IMR-90 (cell line): ENCODE measurements at regions not wholly inside any gene's neighbourhood (a gene's known extent, or its start where the extent isn't known, plus 50 kb on each side); places are given as distances from the start of the nearest gene placed in this dataset.

ENCODE experiments used
- ATAC-seq: fragments of 200-7000 bp; cut with Tn5 transposase; 2 replicates; pipeline ENCODE4 v1.9.1; 2020; ENCODE audit warnings: low read depth, mild to moderate bottlenecking, moderate library complexity
- BruUV-seq: library from RNA; stranded (reverse); fragments of 400-500 nt; replicated peaks from 2 replicates; lab custom pipeline; 2021; lab: Mats Ljungman, UMichigan
- CTCF ChIA-PET: fragments of 300-600 bp; formaldehyde crosslinking; extraction: SDS; loops from one replicate; lab custom pipeline; 2021; ENCODE audit warnings: antibody characterized with exemption; lab: Yijun Ruan, JAX
- POLR2A ChIA-PET: fragments of 300-600 bp; sonication (Branson Sonifier 250); formaldehyde crosslinking; loops from one replicate; lab custom pipeline; 2022; ENCODE audit warnings: antibody characterized with exemption; ENCODE audit not compliant: unreplicated experiment; lab: Charles Lee
- DNase-seq: peaks from one replicate; pipeline ENCODE4 v3.0.0; 2013
- H2AFZ ChIP-seq: replicated peaks from 2 replicates; pipeline ENCODE3; 2013; ENCODE audit warnings: low read length, mild to moderate bottlenecking; ENCODE audit not compliant: poor library complexity
- H2AK5ac ChIP-seq: 2 replicates; pipeline ENCODE4 v1.6.1; 2013; ENCODE audit warnings: low read depth, low read length, inconsistent platforms
- H2AK9ac ChIP-seq: replicated peaks from 2 replicates; pipeline ENCODE3; 2013; ENCODE audit warnings: mild to moderate bottlenecking, low read depth, low read length, moderate library complexity; ENCODE audit not compliant: poor library complexity
- H2BK120ac ChIP-seq: 2 replicates; pipeline ENCODE4 v1.6.1; 2013; ENCODE audit warnings: low read depth, low read length, inconsistent platforms
- H2BK15ac ChIP-seq: 3 replicates; pipeline ENCODE4 v1.6.1; 2013; ENCODE audit warnings: low read depth, low read length, inconsistent platforms
- H2BK20ac ChIP-seq: 2 replicates; pipeline ENCODE4 v1.6.1; 2013; ENCODE audit warnings: low read depth, mild to moderate bottlenecking, inconsistent platforms, low read length, moderate library complexity
- H2BK5ac ChIP-seq: 2 replicates; pipeline ENCODE4 v1.6.1; 2013; ENCODE audit warnings: mild to moderate bottlenecking, low read depth, low read length, inconsistent platforms; ENCODE audit not compliant: poor library complexity, severe bottlenecking
- H3K14ac ChIP-seq: replicated peaks from 2 replicates; pipeline ENCODE4 v1.6.1; 2013; ENCODE audit warnings: low read depth, low read length, inconsistent platforms
- H3K18ac ChIP-seq: 2 replicates; pipeline ENCODE4 v1.6.1; 2013; ENCODE audit warnings: low read depth, low read length, control low read depth
- H3K23ac ChIP-seq: 2 replicates; pipeline ENCODE4 v1.6.1; 2013; ENCODE audit warnings: low read depth, low read length, inconsistent platforms
- H3K27ac ChIP-seq: 2 replicates; pipeline ENCODE4 v1.5.1; 2013; ENCODE audit warnings: mild to moderate bottlenecking, control low read depth, low read length; ENCODE audit not compliant: insufficient read depth
- H3K27me3 ChIP-seq: 2 replicates; pipeline ENCODE4 v1.6.1; 2013; ENCODE audit warnings: low read length; ENCODE audit not compliant: control insufficient read depth, insufficient read depth
- H3K36me3 ChIP-seq: 2 replicates; pipeline ENCODE4 v1.6.1; 2013; ENCODE audit warnings: low read length, mixed read lengths; ENCODE audit not compliant: control insufficient read depth, insufficient read depth
- H3K4ac ChIP-seq: 2 replicates; pipeline ENCODE4 v1.6.1; 2013; ENCODE audit warnings: low read depth, low read length, inconsistent platforms
- H3K4me1 ChIP-seq: 2 replicates; pipeline ENCODE4 v1.6.1; 2013; ENCODE audit warnings: low read length, mixed read lengths; ENCODE audit not compliant: control insufficient read depth, insufficient read depth
- H3K4me2 ChIP-seq: 2 replicates; pipeline ENCODE4 v1.6.1; 2013; ENCODE audit warnings: low read depth, mild to moderate bottlenecking, control low read depth, low read length, moderate library complexity
- H3K4me3 ChIP-seq: 2 replicates; pipeline ENCODE4 v1.5.1; 2013; ENCODE audit warnings: low read depth, mild to moderate bottlenecking, control low read depth, low read length, moderate library complexity; ENCODE audit not compliant: insufficient read depth
- H3K56ac ChIP-seq: 2 replicates; pipeline ENCODE4 v1.6.1; 2013; ENCODE audit warnings: low read length, inconsistent platforms; ENCODE audit not compliant: insufficient read depth; ENCODE audit errors: extremely low read depth
- H3K79me1 ChIP-seq, 2 experiments: 2 replicates each; pipeline ENCODE4 v1.6.1; 2013; ENCODE audit warnings: low read length in 2 of 2, inconsistent platforms in 1 of 2, low read depth in 1 of 2
- H3K9ac ChIP-seq: 2 replicates; pipeline ENCODE4 v1.6.1; 2013; ENCODE audit warnings: low read depth, low read length, control low read depth
- H3K9me1 ChIP-seq: 2 replicates; pipeline ENCODE4 v1.6.1; 2013; ENCODE audit warnings: low read length, inconsistent platforms; ENCODE audit not compliant: insufficient read depth
- H3K9me3 ChIP-seq: 2 replicates; pipeline ENCODE4 v1.6.1; 2013; ENCODE audit warnings: low read length; ENCODE audit not compliant: control insufficient read depth, insufficient read depth
- H4K20me1 ChIP-seq: 2 replicates; pipeline ENCODE4 v1.6.1; 2013; ENCODE audit warnings: low read length, inconsistent platforms; ENCODE audit not compliant: insufficient read depth
- H4K5ac ChIP-seq: 2 replicates; pipeline ENCODE4 v1.6.1; 2013; ENCODE audit warnings: mild to moderate bottlenecking, low read depth, low read length, control low read depth
- H4K8ac ChIP-seq, 2 experiments: 2 replicates each; pipeline ENCODE4 v1.6.1; 2013; ENCODE audit warnings: low read depth in 2 of 2, low read length in 2 of 2, control low read depth in 1 of 2, inconsistent platforms in 1 of 2
- H4K91ac ChIP-seq: 2 replicates; pipeline ENCODE4 v1.6.1; 2013; ENCODE audit warnings: low read depth, low read length, inconsistent platforms; ENCODE audit not compliant: insufficient read depth
- MAFK ChIP-seq: IDR thresholded peaks from 2 replicates; pipeline ENCODE4 v1.6.1; 2012; ENCODE audit warnings: low read depth, low read length, improper control_type of control experiment
- RAD21 ChIP-seq: IDR thresholded peaks from 2 replicates; pipeline ENCODE4 v1.6.1; 2012; ENCODE audit warnings: low read length, improper control_type of control experiment
- WGBS, 2 experiments: methylation state at CpG; one replicate each; pipeline versions ENCODE4 v1.1.5 to v1.1.7; 2013; ENCODE audit warnings: missing lambda C conversion rate in 2 of 2; ENCODE audit not compliant: insufficient read length in 1 of 2; ENCODE audit errors: extremely low coverage in 2 of 2; 5-methylcytosine and 5-hydroxymethylcytosine counted together
- dilution Hi-C: fragments of 300-500 bp; cut with HindIII; formaldehyde crosslinking; loops from one replicate; pipeline ENCODE4 v1.14.3; 2018; ENCODE audit warnings: low sequenced_read_pairs; ENCODE audit not compliant: unreplicated experiment
- in situ Hi-C: fragments of 300-500 bp; cut with MboI; formaldehyde crosslinking; loops from 3 replicates; pipeline ENCODE4 v1.14.3; 2019; ENCODE audit warnings: low sequenced_read_pairs, inconsistent platforms, mixed read lengths
- intact Hi-C: fragments of 100-400 bp; cut with micrococcal nuclease; formaldehyde crosslinking; loops from 2 replicates; pipeline ENCODE4 v1.10.0; 2022

GRCh38 chr1:41995441-41996130 lies 76.9 kb upstream of the HIVEP3 start:
- Histone ChIP-seq H3K4me2 (no peak overlapping the region), H2BK15ac (no peak overlapping the region), H2BK20ac (no peak overlapping the region), H2BK5ac (no peak overlapping the region), H3K27ac (no peak overlapping the region), H4K8ac (no peak overlapping the region), H3K9me1 (no peaks in the 10 kb centered on the region), H3K4me3 (no peak overlapping the region), H2AK9ac (no peak overlapping the region), H3K18ac (no peak overlapping the region), H2AFZ (no peak overlapping the region), H4K20me1 (no peaks in the 10 kb centered on the region), H3K9me3 (no peaks in the 10 kb centered on the region), H4K91ac (no peak overlapping the region), H3K56ac (no peak overlapping the region), H3K9ac (no peak overlapping the region), H2BK120ac (no peak overlapping the region), H3K4me1 (no peaks in the 10 kb centered on the region), H3K14ac (no peak overlapping the region), H2AK5ac (no peak overlapping the region), H3K27me3 (no peaks in the 10 kb centered on the region), H3K36me3 (no peaks in the 10 kb centered on the region), H4K5ac (no peak overlapping the region), H3K79me1 (no peaks in the 10 kb centered on the region), H3K23ac (no peak overlapping the region), H3K4ac (no peak overlapping the region)
- dilution Hi-C loops = no loop called here
- CTCF ChIA-PET = no interaction called here
- POLR2A ChIA-PET = interaction anchor here (0.6 kb wide), 1 partner anchor 211 kb away, joined by 3 read pairs; no protein-coding TSS in a partner anchor
- TF ChIP-seq RAD21 (no peak), MAFK (peak; percentile 54)
- ATAC-seq = no peak
- in situ Hi-C loops = no loop called here
- no peak for DNase-seq
- WGBS, 2 experiments = 40% methylated on average over 1 of the region's 1 CpG; no CpG with 5 or more reads in 1 of the 2 experiments
- BruUV-seq = no TSS peak
- intact Hi-C loops = no loop called here
